Inferior parietal cortex (tissue), 1 donor: ENCODE measurements at regions not wholly inside any gene's neighbourhood (a gene's known extent, or its start where the extent isn't known, plus 50 kb on each side); places are given as distances from the start of the nearest gene placed in this dataset.
"Not testable (repeated sequence)": the region's sequence is repeated elsewhere in the genome, so short reads cannot be mapped to it uniquely, and the experiment has no call there.

Experiments
- DNase-seq: peaks from one replicate; pipeline ENCODE4 v3.0.0-alpha.2; 2016; ENCODE audit errors: extremely low spot score

GRCh38 chr2:63695583-63695982 lies 106.8 kb downstream of the MDH1 start:
- no peak for DNase-seq

GRCh38 chr2:63696496-63696895 lies 107.7 kb downstream of the MDH1 start:
- DNase-seq = no peak

GRCh38 chr2:63697160-63697559 lies 108.4 kb downstream of the MDH1 start:
- no peak for DNase-seq

- peak; percentile 69 for DNase-seq
These were observed 110.2 kb downstream of the MDH1 start for GRCh38 chr2:63698786-63699548.

- no peak for DNase-seq
These were observed 110.7 kb downstream of the MDH1 start for GRCh38 chr2:63699549-63699839.

- DNase-seq = no peak
These were observed 111.5 kb downstream of the MDH1 start for GRCh38 chr2:63700271-63700670.

- no peak for DNase-seq
These were observed 112.6 kb downstream of the MDH1 start for GRCh38 chr2:63701406-63701805.

GRCh38 chr2:63706084-63706483 lies 117.3 kb downstream of the MDH1 start:
- not testable (repeated sequence) for DNase-seq

- no peak for DNase-seq
These were observed 122.0 kb downstream of the MDH1 start for GRCh38 chr2:63710732-63711131.

- DNase-seq = no peak
These were observed 124.0 kb downstream of the MDH1 start for GRCh38 chr2:63712748-63713147.

- DNase-seq = no peak
These were observed 125.5 kb upstream of the UGP2 start for GRCh38 chr2:63716146-63716545.

GRCh38 chr2:63719052-63719451 lies 122.6 kb upstream of the UGP2 start:
- no peak for DNase-seq

GRCh38 chr2:63721082-63721424 lies 120.6 kb upstream of the UGP2 start:
- DNase-seq = no peak

- DNase-seq = not testable (repeated sequence)
These were observed 119.4 kb upstream of the UGP2 start for GRCh38 chr2:63722284-63722683.

- no peak for DNase-seq
These were observed 118.0 kb upstream of the UGP2 start for GRCh38 chr2:63723709-63724108.

- not testable (repeated sequence) for DNase-seq
These were observed 116.5 kb upstream of the UGP2 start for GRCh38 chr2:63725212-63725611.

- DNase-seq = no peak
These were observed 112.3 kb upstream of the UGP2 start for GRCh38 chr2:63729362-63729761.

GRCh38 chr2:63729831-63730230 lies 111.9 kb upstream of the UGP2 start:
- DNase-seq = no peak

GRCh38 chr2:63734510-63734909 lies 107.2 kb upstream of the UGP2 start:
- no peak for DNase-seq

- no peak for DNase-seq
These were observed 106.4 kb upstream of the UGP2 start for GRCh38 chr2:63735263-63735662.

GRCh38 chr2:63735931-63736330 lies 105.8 kb upstream of the UGP2 start:
- DNase-seq = no peak

- DNase-seq = no peak
These were observed 105.3 kb upstream of the UGP2 start for GRCh38 chr2:63736354-63736753.

- no peak for DNase-seq
These were observed 104.5 kb upstream of the UGP2 start for GRCh38 chr2:63737081-63737751.

- DNase-seq = no peak
These were observed 103.7 kb upstream of the UGP2 start for GRCh38 chr2:63738019-63738418.
